Left ventricle myocardium inferior (tissue), 1 donor: ENCODE measurements at regions not wholly inside any gene's neighbourhood (a gene's known extent, or its start where the extent isn't known, plus 50 kb on each side); places are given as distances from the start of the nearest gene placed in this dataset.

Experiments
- DNase-seq: peaks from one replicate; pipeline ENCODE4 v3.0.0-alpha.2; 2020
- H3K27ac ChIP-seq: fragments of 200-600 bp; replicated peaks from 2 replicates; pipeline ENCODE4 v1.8.0; 2021
- H3K27me3 ChIP-seq: fragments of 200-600 bp; 2 replicates; pipeline ENCODE4 v1.8.0; 2021; ENCODE audit warnings: low read depth
- H3K36me3 ChIP-seq: fragments of 200-600 bp; 2 replicates; pipeline ENCODE4 v1.8.0; 2021
- H3K4me1 ChIP-seq: fragments of 200-600 bp; 2 replicates; pipeline ENCODE4 v1.8.0; 2021
- H3K4me3 ChIP-seq: fragments of 200-600 bp; 2 replicates; pipeline ENCODE4 v1.8.0; 2021; ENCODE audit warnings: mild to moderate bottlenecking, moderate library complexity
- H3K9me3 ChIP-seq: fragments of 200-600 bp; replicated peaks from 2 replicates; pipeline ENCODE4 v1.8.0; 2021
- intact Hi-C: fragments of 100-400 bp; cut with micrococcal nuclease; formaldehyde crosslinking; loops from one replicate; pipeline ENCODE4 v1.11.0; 2022
- TF ChIP-seq, protein P1 (sequence below): fragments of 200-600 bp; IDR thresholded peaks from 2 replicates; pipeline ENCODE4 v1.8.0; 2021; ENCODE audit warnings: antibody characterized with exemption, mild to moderate bottlenecking, borderline replicate concordance
- donor health status: DM: no; HTN: yes; CAD: no; lungs with severe emphysema.

DNA sequence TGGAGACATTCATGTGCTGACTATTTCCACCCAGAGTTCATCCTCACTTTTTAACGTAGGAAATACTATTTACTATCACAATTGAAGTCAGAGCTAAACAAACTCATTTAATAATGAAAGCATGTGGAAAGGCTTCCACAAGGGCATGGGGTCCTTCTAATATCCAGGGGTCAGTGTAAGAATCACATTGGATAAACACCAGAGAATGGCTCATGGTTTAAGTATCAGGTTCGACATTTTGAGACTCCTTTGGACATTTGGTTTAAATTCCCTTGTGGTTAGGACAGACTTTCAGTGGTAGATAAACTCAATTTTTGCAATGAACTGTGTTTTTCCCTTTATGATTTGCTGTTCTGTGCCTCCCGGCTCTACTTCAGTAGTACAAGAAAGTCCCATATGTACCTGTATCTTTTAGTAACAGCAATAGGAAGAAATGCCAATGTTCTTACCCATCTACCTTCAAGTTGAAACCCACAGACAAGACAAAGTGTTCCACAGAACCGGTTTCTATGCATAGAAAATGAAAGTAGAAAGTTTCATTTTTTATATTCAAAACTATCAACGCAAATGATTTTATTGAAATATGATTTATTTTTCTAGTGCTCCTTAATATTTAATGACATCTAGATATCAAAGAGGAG lies 589.0 kb upstream of the FAM241A start:
- intact Hi-C loops: no loop called here
- H3K9me3 ChIP-seq: peaks cover 8% of the 10 kb centered on the region
- TF ChIP-seq, protein P1, sequence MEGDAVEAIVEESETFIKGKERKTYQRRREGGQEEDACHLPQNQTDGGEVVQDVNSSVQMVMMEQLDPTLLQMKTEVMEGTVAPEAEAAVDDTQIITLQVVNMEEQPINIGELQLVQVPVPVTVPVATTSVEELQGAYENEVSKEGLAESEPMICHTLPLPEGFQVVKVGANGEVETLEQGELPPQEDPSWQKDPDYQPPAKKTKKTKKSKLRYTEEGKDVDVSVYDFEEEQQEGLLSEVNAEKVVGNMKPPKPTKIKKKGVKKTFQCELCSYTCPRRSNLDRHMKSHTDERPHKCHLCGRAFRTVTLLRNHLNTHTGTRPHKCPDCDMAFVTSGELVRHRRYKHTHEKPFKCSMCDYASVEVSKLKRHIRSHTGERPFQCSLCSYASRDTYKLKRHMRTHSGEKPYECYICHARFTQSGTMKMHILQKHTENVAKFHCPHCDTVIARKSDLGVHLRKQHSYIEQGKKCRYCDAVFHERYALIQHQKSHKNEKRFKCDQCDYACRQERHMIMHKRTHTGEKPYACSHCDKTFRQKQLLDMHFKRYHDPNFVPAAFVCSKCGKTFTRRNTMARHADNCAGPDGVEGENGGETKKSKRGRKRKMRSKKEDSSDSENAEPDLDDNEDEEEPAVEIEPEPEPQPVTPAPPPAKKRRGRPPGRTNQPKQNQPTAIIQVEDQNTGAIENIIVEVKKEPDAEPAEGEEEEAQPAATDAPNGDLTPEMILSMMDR: no peak
- no peaks in the 10 kb centered on the region for H3K27me3 ChIP-seq
- DNase-seq: no peak
- H3K4me1 ChIP-seq: no peaks in the 10 kb centered on the region
- no peak overlapping the region for H3K27ac ChIP-seq
- H3K36me3 ChIP-seq: no peaks in the 10 kb centered on the region
- H3K4me3 ChIP-seq: no peak overlapping the region

GRCh38 chr4:111556851-111557250 lies 588.4 kb upstream of the FAM241A start:
- H3K27ac ChIP-seq: no peak overlapping the region
- intact Hi-C loops: no loop called here
- TF ChIP-seq, protein P1: no peak
- no peak for DNase-seq
- H3K4me1 ChIP-seq: no peaks in the 10 kb centered on the region
- H3K36me3 ChIP-seq: no peaks in the 10 kb centered on the region
- no peaks in the 10 kb centered on the region for H3K27me3 ChIP-seq
- peaks cover 8% of the 10 kb centered on the region for H3K9me3 ChIP-seq
- H3K4me3 ChIP-seq: no peak overlapping the region

DNA sequence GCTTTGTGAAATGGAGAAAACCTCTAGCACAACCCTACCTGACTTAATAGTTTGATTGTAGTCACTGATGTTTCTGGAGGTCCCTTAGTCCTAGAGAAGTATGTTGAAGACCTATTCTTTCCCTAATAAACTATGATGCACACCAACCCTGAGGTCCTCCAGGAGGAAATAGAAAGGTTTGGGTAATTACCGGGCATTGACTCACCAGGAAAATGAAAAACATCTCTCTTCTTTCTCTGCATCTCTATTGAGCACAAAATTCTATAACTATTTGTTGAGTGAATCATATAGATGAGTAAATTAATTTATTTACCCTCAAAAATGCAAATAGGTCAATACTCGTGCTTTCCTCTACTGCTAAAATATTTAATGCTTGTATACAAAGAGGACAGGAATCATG lies 582.4 kb upstream of the FAM241A start:
- intact Hi-C loops: no loop called here
- DNase-seq: no peak
- TF ChIP-seq, protein P1: no peak
- Histone ChIP-seq H3K4me1 (no peaks in the 10 kb centered on the region), H3K27ac (no peak overlapping the region), H3K36me3 (no peaks in the 10 kb centered on the region), H3K9me3 (peaks cover 25% of the 10 kb centered on the region), H3K27me3 (no peaks in the 10 kb centered on the region), H3K4me3 (no peak overlapping the region)

DNA sequence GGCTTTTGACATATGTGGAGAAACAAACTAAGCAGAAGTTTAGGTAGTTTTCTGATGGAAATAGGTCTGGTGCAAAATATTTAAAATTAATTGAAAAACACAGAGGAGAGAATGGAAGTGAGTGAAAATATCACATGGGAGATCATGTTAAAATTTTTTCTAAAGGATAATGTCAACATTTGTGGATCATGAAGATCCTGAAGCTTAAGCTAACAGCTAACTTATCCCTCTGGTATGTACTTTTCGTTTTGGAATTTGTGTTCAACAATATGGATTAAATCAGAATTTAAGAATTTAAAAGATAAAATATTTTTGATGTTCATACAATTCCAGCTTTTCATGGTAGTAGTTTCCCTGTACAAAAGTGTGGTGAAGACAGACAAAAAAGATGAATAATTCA lies 572.8 kb upstream of the FAM241A start:
- no peaks in the 10 kb centered on the region for H3K4me1 ChIP-seq
- intact Hi-C loops: no loop called here
- H3K27ac ChIP-seq: no peak overlapping the region
- H3K27me3 ChIP-seq: no peaks in the 10 kb centered on the region
- no peak overlapping the region for H3K4me3 ChIP-seq
- DNase-seq: no peak
- H3K9me3 ChIP-seq: peaks cover 2% of the 10 kb centered on the region
- H3K36me3 ChIP-seq: no peaks in the 10 kb centered on the region
- TF ChIP-seq, protein P1: no peak

- Histone ChIP-seq H3K27ac (no peak overlapping the region), H3K4me3 (no peak overlapping the region), H3K27me3 (no peaks in the 10 kb centered on the region), H3K4me1 (no peaks in the 10 kb centered on the region), H3K9me3 (peaks cover 2% of the 10 kb centered on the region), H3K36me3 (no peaks in the 10 kb centered on the region)
- DNase-seq: no peak
- TF ChIP-seq, protein P1: no peak
- intact Hi-C loops: no loop called here
These were observed 571.9 kb upstream of the FAM241A start for GRCh38 chr4:111573386-111573785.
